ENCODE measurements at regions not wholly inside any gene's neighbourhood (a gene's known extent, or its start where the extent isn't known, plus 50 kb on each side); places are given as distances from the start of the nearest gene placed in this dataset.
"Not testable (repeated sequence)": the region's sequence is repeated elsewhere in the genome, so short reads cannot be mapped to it uniquely, and the experiment has no call there.

DNA sequence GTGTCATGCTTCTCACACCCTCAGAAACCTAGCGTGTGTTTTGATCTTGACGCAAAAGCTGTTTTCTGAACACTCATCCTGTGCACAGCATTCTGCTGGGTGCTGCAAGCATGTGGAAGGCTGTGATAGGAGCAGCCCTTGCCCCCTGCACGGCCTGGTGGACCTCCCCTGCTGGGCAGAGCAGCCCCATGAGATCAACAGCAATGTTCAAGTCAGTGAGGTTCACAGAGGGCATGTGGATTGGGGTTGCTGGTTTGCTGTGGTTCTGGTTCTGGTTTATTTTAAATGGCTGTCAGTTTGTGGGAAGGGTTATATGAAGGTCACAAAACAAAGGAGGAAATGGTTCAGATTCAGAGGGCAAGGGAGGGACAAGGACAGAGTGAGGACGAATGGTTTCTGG, 71.3 kb downstream of the SOWAHC start:
- Mint-ChIP-seq H3K4me3 (no peak overlapping the region), H3K27ac (no peak overlapping the region), H3K36me3 (no peaks in the 10 kb centered on the region), H3K9me3 (no peaks in the 10 kb centered on the region), H3K4me1 (no peaks in the 10 kb centered on the region)
- DNase-seq (ENCODE audit: low spot score in 2 of 2) (no peak), ATAC-seq (no peak)

DNA sequence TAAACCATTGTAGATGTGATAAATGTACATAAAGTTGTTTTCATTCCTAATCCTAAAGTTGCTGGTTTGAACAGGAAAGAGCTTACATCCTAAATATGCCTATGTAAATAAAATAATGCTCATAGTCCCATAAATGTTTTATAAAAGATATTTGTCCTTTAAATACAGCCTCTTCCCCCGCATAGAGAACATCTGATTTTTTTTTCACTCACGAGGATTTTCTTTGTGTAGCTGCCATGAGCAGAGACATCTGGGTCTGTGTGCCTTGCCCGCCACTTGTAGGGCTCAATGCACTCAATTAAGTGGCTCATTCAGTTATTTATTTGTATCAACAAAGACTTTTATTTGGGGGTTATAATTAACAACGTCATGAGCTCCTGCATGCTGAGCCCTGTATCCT, 72.8 kb downstream of the SOWAHC start:
- H3K27ac Mint-ChIP-seq, result no peak overlapping the region
- no peak overlapping the region for H3K4me3 Mint-ChIP-seq
- H3K4me1 Mint-ChIP-seq, result no peaks in the 10 kb centered on the region
- H3K9me3 Mint-ChIP-seq, result no peaks in the 10 kb centered on the region
- no peak for ATAC-seq
- H3K36me3 Mint-ChIP-seq, result no peaks in the 10 kb centered on the region
- DNase-seq (ENCODE audit: low spot score in 2 of 2), result no peak

DNA sequence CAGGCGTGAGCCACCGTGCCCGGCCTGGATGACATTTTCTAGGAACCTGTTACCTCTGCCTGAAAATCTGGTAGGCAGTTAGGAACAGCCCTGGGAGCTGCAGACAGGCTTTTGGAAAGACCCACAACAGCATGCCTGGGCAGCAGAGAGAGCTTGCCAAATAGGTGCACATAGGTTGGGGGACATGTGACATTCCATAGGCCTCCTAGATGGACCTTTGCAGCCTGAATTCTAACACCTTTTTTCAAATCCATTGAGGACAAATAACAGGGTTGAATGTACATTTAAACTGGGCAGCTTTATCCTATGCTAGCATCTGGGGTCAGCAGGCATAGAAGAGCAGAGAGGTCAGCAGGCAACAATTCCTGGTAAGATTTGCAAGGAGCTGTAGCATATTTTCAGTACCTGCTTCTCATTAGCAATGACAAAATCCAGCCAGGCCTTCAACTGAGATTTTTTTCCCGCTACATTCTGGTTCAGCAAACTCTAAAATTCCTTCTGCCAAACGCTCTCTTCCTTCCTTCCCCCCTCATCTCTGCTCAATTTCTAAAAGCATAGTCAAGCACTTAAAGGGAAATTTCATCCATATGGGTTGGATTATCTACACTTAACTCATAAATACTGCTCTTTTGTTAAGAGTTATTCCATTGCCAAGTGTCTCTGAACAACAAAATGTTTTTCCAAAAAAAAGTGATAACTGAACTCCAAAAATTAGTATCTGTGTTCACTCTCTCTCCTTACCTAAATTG, 75.2 kb downstream of the SOWAHC start:
- no peak for ATAC-seq
- DNase-seq (ENCODE audit: low spot score in 2 of 2), result no peak
- no peaks in the 10 kb centered on the region for H3K9me3 Mint-ChIP-seq
- H3K36me3 Mint-ChIP-seq, result peaks cover 5% of the 10 kb centered on the region
- no peak overlapping the region for H3K4me3 Mint-ChIP-seq
- no peak overlapping the region for H3K27ac Mint-ChIP-seq
- no peaks in the 10 kb centered on the region for H3K4me1 Mint-ChIP-seq

DNA sequence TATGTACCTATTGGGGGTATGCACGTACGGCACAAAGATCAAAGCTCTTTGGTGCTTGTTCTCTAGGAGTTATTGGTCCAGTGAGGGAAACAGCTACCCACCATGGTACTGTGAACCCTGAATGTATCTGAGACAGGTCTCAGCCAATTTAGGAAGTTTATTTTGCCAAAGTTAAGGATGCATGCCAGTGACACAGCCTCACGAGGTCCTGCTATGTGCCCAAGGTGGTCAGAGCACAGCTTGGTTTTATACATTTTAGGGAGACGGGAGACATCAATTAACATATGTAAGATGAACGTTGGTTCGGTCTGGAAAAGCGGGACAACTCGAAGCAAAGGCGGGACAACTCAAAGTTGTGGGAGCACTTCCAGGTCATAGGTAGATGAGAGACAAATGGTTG, 75.8 kb downstream of the SOWAHC start:
- no peaks in the 10 kb centered on the region for H3K9me3 Mint-ChIP-seq
- no peaks in the 10 kb centered on the region for H3K4me1 Mint-ChIP-seq
- H3K36me3 Mint-ChIP-seq, result peaks cover 5% of the 10 kb centered on the region
- DNase-seq (ENCODE audit: low spot score in 2 of 2) (no peak), ATAC-seq (no peak)
- H3K27ac Mint-ChIP-seq, result no peak overlapping the region
- H3K4me3 Mint-ChIP-seq, result no peak overlapping the region

DNA sequence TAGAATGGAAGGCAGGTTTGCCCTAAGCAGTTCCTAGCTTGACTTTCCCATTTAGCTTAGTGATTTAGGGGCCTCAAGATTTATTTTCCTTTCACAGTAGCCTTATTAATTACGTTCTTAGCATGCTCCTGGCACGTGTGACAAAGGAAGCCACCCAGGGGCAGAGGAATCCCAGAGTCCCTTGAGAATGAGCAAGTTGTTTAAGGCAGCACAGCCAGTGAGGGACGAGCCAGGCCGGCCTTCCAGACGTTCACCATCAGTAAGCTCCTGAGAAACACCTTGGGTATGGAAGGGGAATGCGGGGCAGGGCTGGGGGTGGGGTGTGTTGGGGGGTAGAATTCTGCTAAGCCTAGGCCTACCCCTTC, 76.3 kb downstream of the SOWAHC start:
- H3K36me3 Mint-ChIP-seq, result peaks cover 5% of the 10 kb centered on the region
- ATAC-seq, result no peak
- no peaks in the 10 kb centered on the region for H3K9me3 Mint-ChIP-seq
- no peak overlapping the region for H3K4me3 Mint-ChIP-seq
- DNase-seq (ENCODE audit: low spot score in 2 of 2), result no peak
- H3K27ac Mint-ChIP-seq, result no peak overlapping the region
- no peaks in the 10 kb centered on the region for H3K4me1 Mint-ChIP-seq

DNA sequence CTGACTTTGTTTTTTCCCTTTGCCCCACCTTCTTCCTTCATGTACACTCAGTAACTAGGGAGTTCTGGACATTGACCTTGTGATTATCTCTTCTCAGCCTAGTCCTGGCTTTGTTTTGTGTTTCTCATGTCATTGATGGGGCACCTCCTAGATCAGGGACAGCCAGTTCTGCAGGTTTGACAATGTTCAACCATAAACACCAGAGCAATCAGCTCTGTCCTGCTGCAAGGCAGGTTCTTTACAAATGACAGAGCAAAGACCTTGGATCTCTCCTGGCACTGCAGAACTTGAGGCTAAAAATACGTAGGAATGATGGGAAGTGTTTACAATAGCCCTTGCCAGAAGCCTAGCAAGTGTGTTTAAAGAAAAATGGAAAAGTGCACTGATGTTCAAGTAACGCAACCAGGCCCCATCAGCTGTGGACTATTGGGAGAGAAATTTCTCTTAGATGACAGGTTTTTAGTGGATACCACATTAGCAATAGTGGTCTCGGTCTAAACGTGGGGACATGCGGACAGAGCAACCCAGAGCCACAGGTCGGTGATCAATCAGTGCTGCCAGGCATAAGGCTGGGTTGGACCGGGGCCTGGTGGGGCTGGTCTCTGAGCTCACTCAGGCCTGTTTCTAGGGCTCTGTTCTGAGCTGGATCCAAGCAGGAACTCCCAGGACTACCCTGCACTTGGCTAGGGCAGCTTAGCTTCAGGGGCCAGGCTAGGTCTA, 76.8 kb downstream of the SOWAHC start:
- ATAC-seq (no peak), DNase-seq (ENCODE audit: low spot score in 2 of 2) (no peak)
- Mint-ChIP-seq H3K9me3 (no peaks in the 10 kb centered on the region), H3K4me1 (no peaks in the 10 kb centered on the region), H3K36me3 (peaks cover 5% of the 10 kb centered on the region), H3K4me3 (no peak overlapping the region), H3K27ac (no peak overlapping the region)

DNA sequence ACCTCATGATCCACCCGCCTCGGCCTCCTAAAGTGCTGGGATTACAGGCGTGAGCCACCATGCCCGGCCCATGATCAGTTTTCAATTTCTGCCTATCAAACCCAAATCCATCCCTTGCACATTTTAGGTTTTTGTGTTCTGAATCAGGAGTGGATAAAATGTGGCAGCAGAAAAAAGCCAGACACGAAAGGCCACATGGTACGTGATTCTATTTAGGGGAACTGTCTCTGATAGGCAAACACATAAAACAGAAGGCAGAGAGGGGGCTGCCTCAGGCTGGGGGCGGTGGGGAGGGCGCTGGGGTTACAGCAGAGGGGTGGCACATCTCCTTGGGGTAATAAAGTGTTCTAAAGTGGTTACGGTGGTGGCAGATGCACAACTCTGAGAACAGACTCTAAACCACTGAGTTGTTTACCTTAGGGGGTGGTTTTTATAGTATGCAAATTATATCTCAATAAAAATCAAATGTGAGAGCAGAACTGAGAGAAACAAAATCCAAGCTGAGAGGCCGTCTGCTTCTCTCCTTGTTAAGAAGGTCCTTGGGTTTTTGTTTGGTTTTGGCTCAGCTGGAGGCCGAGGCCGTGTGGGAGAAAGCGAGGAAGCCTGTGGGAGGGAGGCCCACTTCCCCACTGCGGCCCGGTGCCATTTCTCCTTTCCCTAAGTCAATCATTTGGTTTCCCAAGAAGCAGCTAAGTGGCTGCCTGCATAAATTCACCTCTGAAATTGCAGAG, 78.0 kb downstream of the SOWAHC start:
- Mint-ChIP-seq H3K27ac (no peak overlapping the region), H3K4me3 (no peak overlapping the region), H3K4me1 (no peaks in the 10 kb centered on the region), H3K36me3 (peaks cover 5% of the 10 kb centered on the region), H3K9me3 (no peaks in the 10 kb centered on the region)
- ATAC-seq (no peak), DNase-seq (ENCODE audit: low spot score in 2 of 2) (no peak)

DNA sequence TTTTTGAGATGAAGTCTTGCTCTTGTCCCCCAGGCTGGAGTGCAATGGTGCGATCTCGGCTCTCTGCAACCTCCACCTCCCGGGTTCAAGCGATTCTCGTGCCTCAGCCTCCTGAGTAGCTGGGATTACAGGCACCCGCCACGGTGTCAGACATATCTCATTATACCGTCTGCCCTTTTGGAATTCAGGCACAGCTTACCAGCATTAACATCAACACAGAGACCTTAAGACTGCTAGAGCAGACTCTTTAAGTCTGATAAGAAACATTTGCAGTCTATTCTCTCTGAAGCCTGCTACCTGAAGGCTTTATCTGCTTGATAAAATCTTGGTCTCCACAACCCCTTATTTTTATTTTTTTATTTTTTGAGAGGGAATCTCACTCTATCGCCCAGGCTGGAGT, 78.7 kb downstream of the SOWAHC start:
- not testable (repeated sequence) for H3K9me3 Mint-ChIP-seq; H3K27ac Mint-ChIP-seq; H3K36me3 Mint-ChIP-seq; H3K4me3 Mint-ChIP-seq; ATAC-seq; DNase-seq (ENCODE audit: low spot score in 2 of 2); H3K4me1 Mint-ChIP-seq

DNA sequence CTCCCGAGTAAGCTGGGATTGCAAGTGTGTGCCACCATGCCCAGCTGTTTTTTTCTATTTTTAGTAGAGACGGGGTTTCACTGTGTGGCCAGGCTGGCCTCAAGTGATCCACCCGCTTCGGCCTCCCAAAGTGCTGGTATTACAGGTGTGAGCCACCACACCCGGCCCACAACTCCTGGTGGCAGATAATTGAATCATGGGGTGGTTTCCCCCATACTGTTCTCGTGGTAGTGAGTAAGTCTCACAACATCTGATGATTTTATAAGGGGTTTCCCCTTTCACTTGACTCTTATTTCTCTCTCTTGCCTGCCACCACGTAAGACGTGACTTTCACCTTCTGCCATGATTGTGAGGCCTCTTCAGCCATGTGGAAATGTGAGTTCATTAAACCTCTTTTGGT, 79.1 kb downstream of the SOWAHC start:
- H3K36me3 Mint-ChIP-seq; H3K4me1 Mint-ChIP-seq; H3K27ac Mint-ChIP-seq; H3K4me3 Mint-ChIP-seq; DNase-seq (ENCODE audit: low spot score in 2 of 2); H3K9me3 Mint-ChIP-seq: not testable (repeated sequence)
- ATAC-seq, result peak; percentile 87

DNA sequence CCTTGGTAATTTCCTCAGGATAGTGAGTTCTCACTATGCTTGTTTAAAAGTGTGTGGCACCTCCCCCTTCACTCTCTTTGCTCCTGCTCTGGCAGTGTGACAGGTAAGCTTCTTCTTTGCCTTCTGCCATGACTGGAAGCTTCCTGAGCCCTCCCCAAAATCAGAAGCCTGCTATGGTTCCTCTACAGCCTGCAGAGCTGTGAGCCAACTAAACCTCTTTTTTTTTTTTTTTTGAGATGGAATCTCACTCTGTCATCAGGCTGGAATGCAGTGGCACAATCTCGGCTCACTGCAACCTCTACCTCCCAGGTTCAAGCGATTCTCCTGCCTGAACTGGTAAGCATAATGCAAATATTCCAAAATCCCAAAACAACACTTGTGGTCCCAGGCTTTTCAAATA, 80.0 kb downstream of the SOWAHC start:
- peaks cover 5% of the 10 kb centered on the region for H3K36me3 Mint-ChIP-seq
- no peak overlapping the region for H3K4me3 Mint-ChIP-seq
- H3K4me1 Mint-ChIP-seq, result no peaks in the 10 kb centered on the region
- DNase-seq (ENCODE audit: low spot score in 2 of 2) (no peak), ATAC-seq (no peak)
- H3K27ac Mint-ChIP-seq, result no peak overlapping the region
- no peaks in the 10 kb centered on the region for H3K9me3 Mint-ChIP-seq

DNA sequence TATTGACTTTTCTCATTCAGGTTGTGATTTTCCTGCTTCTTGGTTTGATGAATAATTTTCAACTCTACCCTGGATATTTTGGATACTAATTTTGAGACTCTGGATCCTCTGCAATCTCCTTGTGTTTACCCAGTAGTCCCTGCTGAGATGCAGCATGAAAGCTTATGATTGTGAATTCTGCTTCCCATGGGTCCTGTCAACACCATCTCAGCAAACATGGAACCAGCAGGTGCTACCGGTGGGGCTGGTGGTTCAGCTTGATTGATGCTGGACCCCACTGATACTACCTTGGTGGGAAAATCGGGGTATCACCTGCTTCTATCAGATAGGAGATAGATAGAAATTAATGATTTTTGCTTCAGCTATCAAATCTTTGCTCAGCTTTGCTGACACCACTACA, 81.1 kb downstream of the SOWAHC start:
- DNase-seq (ENCODE audit: low spot score in 2 of 2) (no peak), ATAC-seq (no peak)
- Mint-ChIP-seq H3K4me3 (no peak overlapping the region), H3K9me3 (no peaks in the 10 kb centered on the region), H3K36me3 (peaks cover 5% of the 10 kb centered on the region), H3K27ac (no peak overlapping the region), H3K4me1 (no peaks in the 10 kb centered on the region)

DNA sequence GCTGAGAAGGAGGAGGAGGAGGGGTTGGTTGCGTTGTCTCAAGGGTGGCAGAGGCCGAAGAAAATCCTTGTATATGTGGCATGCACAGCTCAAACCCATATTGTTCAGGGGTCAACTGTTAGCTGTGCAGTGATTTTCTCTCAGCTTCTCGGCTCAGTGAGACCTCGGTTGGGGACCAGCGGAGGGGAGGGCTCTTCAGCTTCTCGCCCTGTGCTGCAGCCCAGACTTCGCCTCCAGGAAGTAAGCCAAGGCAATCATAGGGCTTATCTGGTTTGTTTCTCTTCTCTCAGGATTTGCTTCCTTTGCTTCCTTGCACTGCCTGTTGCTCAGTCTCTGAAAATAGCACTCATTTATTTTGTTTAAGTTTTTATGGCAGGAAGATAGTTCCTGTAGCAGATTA, 85.5 kb downstream of the SOWAHC start:
- Mint-ChIP-seq H3K9me3 (no peaks in the 10 kb centered on the region), H3K36me3 (no peaks in the 10 kb centered on the region), H3K4me3 (no peak overlapping the region), H3K4me1 (peaks cover 7% of the 10 kb centered on the region), H3K27ac (no peak overlapping the region)
- ATAC-seq (no peak), DNase-seq (ENCODE audit: low spot score in 2 of 2) (no peak)

DNA sequence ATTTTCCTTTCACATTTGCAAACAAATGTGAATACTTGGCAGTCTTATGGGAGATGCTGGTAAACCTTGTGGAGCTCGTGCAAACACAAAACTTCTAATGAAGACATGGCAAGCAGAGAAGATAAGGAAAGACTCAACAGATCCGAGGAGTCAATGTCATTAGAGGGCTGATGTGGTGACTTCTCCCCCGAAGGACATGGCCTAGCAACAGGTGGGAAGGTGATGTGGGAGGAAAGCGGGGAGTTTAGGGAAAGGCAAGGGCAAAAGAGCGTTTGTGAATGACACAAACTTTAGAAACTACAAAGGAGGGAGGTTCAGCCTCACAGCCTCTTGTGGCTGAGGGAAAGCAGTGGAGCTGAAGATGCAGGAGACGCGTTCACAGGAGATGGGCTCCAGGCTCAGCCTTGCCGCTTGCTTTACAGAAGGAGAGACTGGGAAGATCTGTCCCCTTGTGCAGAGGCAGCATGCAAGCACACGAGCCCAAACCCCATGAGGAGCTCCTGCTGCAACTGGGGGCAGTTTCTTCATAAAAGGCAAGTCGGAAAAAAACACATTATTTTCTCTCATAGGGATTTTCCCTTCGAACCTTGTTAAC, 86.6 kb downstream of the SOWAHC start:
- ATAC-seq (no peak), DNase-seq (ENCODE audit: low spot score in 2 of 2) (no peak)
- H3K36me3 Mint-ChIP-seq, result no peaks in the 10 kb centered on the region
- no peak overlapping the region for H3K4me3 Mint-ChIP-seq
- H3K4me1 Mint-ChIP-seq, result peaks cover 7% of the 10 kb centered on the region
- no peaks in the 10 kb centered on the region for H3K9me3 Mint-ChIP-seq
- no peak overlapping the region for H3K27ac Mint-ChIP-seq

DNA sequence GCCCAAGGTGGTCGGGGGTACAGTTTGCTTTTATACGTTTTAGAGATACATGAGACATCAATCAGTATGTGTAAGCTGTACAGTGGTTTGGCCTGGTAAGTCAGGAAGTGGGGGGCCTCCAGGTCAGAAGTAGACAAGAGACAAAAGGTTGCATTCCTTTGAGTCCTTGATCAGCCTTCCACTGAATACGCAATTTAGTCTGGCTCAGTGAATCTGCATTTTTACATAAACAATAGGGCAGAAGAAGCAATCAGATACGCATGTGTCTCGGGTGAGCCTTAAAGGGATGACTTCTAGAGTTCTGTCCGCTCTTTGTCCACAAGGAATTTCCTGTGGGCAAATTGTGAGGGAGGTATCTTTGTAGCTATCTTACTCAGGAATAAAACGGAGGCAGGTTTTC, 87.2 kb downstream of the SOWAHC start:
- H3K4me3 Mint-ChIP-seq, result no peak overlapping the region
- DNase-seq (ENCODE audit: low spot score in 2 of 2), result no peak

DNA sequence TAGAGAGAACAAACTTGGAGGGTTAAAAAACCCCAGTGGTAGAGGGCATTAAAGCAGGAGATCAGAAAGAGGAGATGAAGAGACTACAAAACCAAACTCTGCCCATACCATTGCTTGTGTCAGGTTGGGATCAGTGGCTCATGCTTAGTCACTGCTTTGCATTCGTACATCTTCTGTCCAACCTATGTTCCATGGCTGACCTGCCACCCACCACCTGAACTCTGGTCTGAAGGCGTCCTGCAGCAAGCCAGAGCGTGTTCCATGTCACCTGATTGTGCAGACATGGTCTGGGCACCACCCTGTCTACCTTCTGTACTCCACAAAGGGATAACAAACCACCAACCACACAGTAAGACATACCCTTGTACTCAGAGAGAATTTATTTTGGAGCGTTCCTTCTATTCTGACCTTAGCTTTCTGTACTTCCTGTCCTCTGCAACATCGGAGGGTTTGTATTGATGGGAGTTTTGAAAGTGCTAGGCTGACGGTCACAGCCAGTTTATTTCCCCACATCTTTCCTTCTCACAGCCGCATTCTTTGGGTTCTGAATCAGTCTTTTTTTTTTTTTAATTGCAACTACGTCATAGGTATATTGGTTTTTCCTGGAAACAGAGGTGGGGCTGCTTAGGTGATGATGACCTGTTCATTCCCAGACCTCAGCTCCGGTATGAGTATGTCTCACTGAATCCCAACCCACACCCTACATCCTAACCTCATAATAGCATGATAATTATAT, 88.3 kb downstream of the SOWAHC start:
- Mint-ChIP-seq H3K4me3 (no peak overlapping the region), H3K9me3 (no peaks in the 10 kb centered on the region), H3K27ac (no peak overlapping the region)

More for the DNA sequence above, 87.2 kb downstream of the SOWAHC start:
- no peaks in the 10 kb centered on the region for H3K36me3 Mint-ChIP-seq
- H3K27ac Mint-ChIP-seq, result no peak overlapping the region
- ATAC-seq, result no peak
- H3K4me1 Mint-ChIP-seq, result peaks cover 7% of the 10 kb centered on the region
- H3K9me3 Mint-ChIP-seq, result no peaks in the 10 kb centered on the region

More for the DNA sequence above, 88.3 kb downstream of the SOWAHC start:
- Mint-ChIP-seq H3K36me3 (no peaks in the 10 kb centered on the region), H3K4me1 (peaks cover 7% of the 10 kb centered on the region)
- DNase-seq (ENCODE audit: low spot score in 2 of 2), result no peak
- peak; percentile 57 for ATAC-seq

Data from stimulated activated effector memory CD8-positive, alpha-beta T cell treated with anti-CD3 and anti-CD28 coated beads, Interleukin-12 subunit alpha, Interleukin-12 subunit beta, amount 100 ng/mL, for 72 hours (primary cell).